Loucy (cell line): ENCODE measurements at regions not wholly inside any gene's neighbourhood (a gene's known extent, or its start where the extent isn't known, plus 50 kb on each side); places are given as distances from the start of the nearest gene placed in this dataset.

ENCODE experiments used
- H2AFZ ChIP-seq: fragments of 200-600 bp; sonication (generic); 2 replicates; pipeline ENCODE4 v1.6.0; 2016; ENCODE audit warnings: antibody characterized with exemption, mild to moderate bottlenecking, low read length, moderate library complexity
- H3F3A ChIP-seq: fragments of 200-600 bp; 2 replicates; pipeline ENCODE4 v1.6.0; 2016; ENCODE audit warnings: antibody characterized with exemption, low read depth, mild to moderate bottlenecking
- H3K27me3 ChIP-seq: fragments of 200-600 bp; sonication (generic); 2 replicates; pipeline ENCODE4 v1.6.1; 2014; ENCODE audit warnings: low read length, mild to moderate bottlenecking; ENCODE audit not compliant: insufficient read depth, poor library complexity, severe bottlenecking
- H3K36me3 ChIP-seq: fragments of 200-600 bp; sonication (generic); 2 replicates; pipeline ENCODE4 v1.6.1; 2016; ENCODE audit warnings: low read length; ENCODE audit not compliant: insufficient read depth
- H3K4me1 ChIP-seq: fragments of 200-600 bp; sonication (generic); 2 replicates; pipeline ENCODE4 v1.5.1; 2014; ENCODE audit warnings: low read length, mild to moderate bottlenecking; ENCODE audit not compliant: insufficient read depth, poor library complexity, severe bottlenecking
- H3K4me2 ChIP-seq: fragments of 200-600 bp; sonication (generic); 2 replicates; pipeline ENCODE4 v1.6.0; 2014; ENCODE audit warnings: antibody characterized with exemption, low read length, low read depth, mild to moderate bottlenecking; ENCODE audit not compliant: poor library complexity, severe bottlenecking
- H3K4me3 ChIP-seq: fragments of 200-600 bp; sonication (generic); 2 replicates; pipeline ENCODE4 v1.5.1; 2014; ENCODE audit warnings: low read length, mild to moderate bottlenecking, mixed read lengths; ENCODE audit not compliant: poor library complexity, severe bottlenecking
- H3K79me2 ChIP-seq: fragments of 200-600 bp; sonication (generic); 2 replicates; pipeline ENCODE4 v1.6.1; 2014; ENCODE audit warnings: low read length; ENCODE audit not compliant: insufficient read depth
- H3K9ac ChIP-seq: fragments of 200-600 bp; sonication (generic); 2 replicates; pipeline ENCODE4 v1.6.0; 2014; ENCODE audit warnings: mild to moderate bottlenecking, low read depth, low read length, moderate library complexity; ENCODE audit not compliant: poor library complexity, severe bottlenecking
- H3K9me2 ChIP-seq: fragments of 200-600 bp; sonication (generic); replicated peaks from 2 replicates; pipeline ENCODE4 v1.6.1; 2016; ENCODE audit warnings: low read depth, low read length, mixed read lengths
- H3K9me3 ChIP-seq: fragments of 200-600 bp; sonication (generic); 2 replicates; pipeline ENCODE4 v1.6.1; 2014; ENCODE audit warnings: mild to moderate bottlenecking, antibody characterized with exemption, low read length, low read depth; ENCODE audit not compliant: insufficient read depth
- H4K20me1 ChIP-seq: fragments of 200-600 bp; sonication (generic); 2 replicates; pipeline ENCODE4 v1.6.0; 2014; ENCODE audit warnings: antibody characterized with exemption, low read length, mild to moderate bottlenecking; ENCODE audit not compliant: insufficient read depth, poor library complexity, severe bottlenecking
- CTCF ChIP-seq: fragments of 200-600 bp; sonication (generic); conservative IDR thresholded peaks from 2 replicates; pipeline ENCODE4 v1.5.1; 2014; ENCODE audit warnings: mild to moderate bottlenecking, antibody characterized with exemption, low read length
- EZH2phosphoT487 ChIP-seq: fragments of 200-600 bp; IDR thresholded peaks from 2 replicates; pipeline ENCODE4 v1.6.1; 2018; ENCODE audit warnings: antibody characterized with exemption, mild to moderate bottlenecking, moderate library complexity, borderline replicate concordance

GRCh38 chr3:82294609-82295008 lies 533.2 kb upstream of the GBE1 start:
- no peaks in the 10 kb centered on the region for H3F3A ChIP-seq
- H4K20me1 ChIP-seq, result no peaks in the 10 kb centered on the region
- H3K27me3 ChIP-seq, result no peaks in the 10 kb centered on the region
- TF ChIP-seq EZH2phosphoT487, result no peak
- TF ChIP-seq CTCF, result no peak
- H3K4me3 ChIP-seq, result no peak overlapping the region
- no peaks in the 10 kb centered on the region for H3K9me2 ChIP-seq
- no peak overlapping the region for H2AFZ ChIP-seq
- no peaks in the 10 kb centered on the region for H3K79me2 ChIP-seq
- no peaks in the 10 kb centered on the region for H3K4me1 ChIP-seq
- H3K9me3 ChIP-seq, result no peaks in the 10 kb centered on the region
- no peaks in the 10 kb centered on the region for H3K36me3 ChIP-seq
- H3K4me2 ChIP-seq, result no peak overlapping the region
- H3K9ac ChIP-seq, result no peak overlapping the region

- no peak overlapping the region for H3K4me2 ChIP-seq
- H3K9ac ChIP-seq, result no peak overlapping the region
- H3K36me3 ChIP-seq, result no peaks in the 10 kb centered on the region
- no peaks in the 10 kb centered on the region for H3K9me3 ChIP-seq
- TF ChIP-seq EZH2phosphoT487 (no peak), CTCF (no peak)
- H3K79me2 ChIP-seq, result no peaks in the 10 kb centered on the region
- no peaks in the 10 kb centered on the region for H3K9me2 ChIP-seq
- H3K4me1 ChIP-seq, result no peaks in the 10 kb centered on the region
- no peaks in the 10 kb centered on the region for H3K27me3 ChIP-seq
- no peak overlapping the region for H2AFZ ChIP-seq
- no peak overlapping the region for H3K4me3 ChIP-seq
- H3F3A ChIP-seq, result no peaks in the 10 kb centered on the region
- H4K20me1 ChIP-seq, result no peaks in the 10 kb centered on the region
Observed at GRCh38 chr3:82293867-82294266, 532.4 kb upstream of the GBE1 start.

GRCh38 chr3:82293435-82293834 lies 532.0 kb upstream of the GBE1 start:
- Histone ChIP-seq H3K4me3 (no peak overlapping the region), H3K9me3 (no peaks in the 10 kb centered on the region), H3K36me3 (no peaks in the 10 kb centered on the region), H3F3A (no peaks in the 10 kb centered on the region), H3K4me2 (no peak overlapping the region), H3K9ac (no peak overlapping the region), H3K27me3 (no peaks in the 10 kb centered on the region), H4K20me1 (no peaks in the 10 kb centered on the region), H3K79me2 (no peaks in the 10 kb centered on the region), H3K9me2 (no peaks in the 10 kb centered on the region), H2AFZ (no peak overlapping the region), H3K4me1 (no peaks in the 10 kb centered on the region)
- TF ChIP-seq CTCF, result no peak
- TF ChIP-seq EZH2phosphoT487, result no peak
